Stomach (tissue), 4 donors: ENCODE measurements at regions not wholly inside any gene's neighbourhood (a gene's known extent, or its start where the extent isn't known, plus 50 kb on each side); places are given as distances from the start of the nearest gene placed in this dataset.

Experiments used
- POLR2A ChIP-seq, 4 donors: fragments of 450-650 bp; IDR thresholded peaks; one replicate each; pipeline ENCODE4 v1.6.1; 2016; ENCODE audit warnings: antibody characterized with exemption in 4 of 4, control low read depth in 2 of 4, mild to moderate bottlenecking in 1 of 4, moderate library complexity in 1 of 4
- TF ChIP-seq, protein P1 (sequence below), 7 experiments: fragments of 450-650 bp in 4 of 7; fragments of 200-600 bp in 3 of 7; sonication (generic) in 3 of 7; IDR thresholded peaks; one replicate each; pipeline ENCODE4 v1.5.1; 2016 to 2019; ENCODE audit warnings: antibody characterized with exemption in 7 of 7, control low read depth in 2 of 7, mild to moderate bottlenecking in 1 of 7

DNA sequence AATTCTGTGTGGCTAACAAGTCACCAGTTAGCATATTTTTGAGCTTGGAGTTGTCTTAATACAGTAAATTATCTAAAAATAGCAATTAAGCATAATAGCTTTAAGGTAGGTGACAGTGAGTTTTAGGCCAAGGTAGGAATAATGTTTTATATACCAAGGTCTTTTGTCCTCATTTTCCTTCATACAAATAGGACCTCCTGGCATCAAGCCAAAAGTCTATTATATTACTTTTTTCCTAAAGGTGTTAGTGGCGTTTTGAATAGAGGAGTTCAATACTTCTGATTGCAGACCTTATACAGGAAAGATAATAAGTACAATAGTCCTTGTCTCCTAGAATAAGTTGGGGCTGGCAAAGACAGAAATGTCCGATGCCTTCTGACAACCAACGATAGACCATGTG lies 2277.7 kb downstream of the TP53TG3F start:
- TF ChIP-seq POLR2A (IDR thresholded peaks at IDR 0.05), result no peak
- TF ChIP-seq, protein P1, sequence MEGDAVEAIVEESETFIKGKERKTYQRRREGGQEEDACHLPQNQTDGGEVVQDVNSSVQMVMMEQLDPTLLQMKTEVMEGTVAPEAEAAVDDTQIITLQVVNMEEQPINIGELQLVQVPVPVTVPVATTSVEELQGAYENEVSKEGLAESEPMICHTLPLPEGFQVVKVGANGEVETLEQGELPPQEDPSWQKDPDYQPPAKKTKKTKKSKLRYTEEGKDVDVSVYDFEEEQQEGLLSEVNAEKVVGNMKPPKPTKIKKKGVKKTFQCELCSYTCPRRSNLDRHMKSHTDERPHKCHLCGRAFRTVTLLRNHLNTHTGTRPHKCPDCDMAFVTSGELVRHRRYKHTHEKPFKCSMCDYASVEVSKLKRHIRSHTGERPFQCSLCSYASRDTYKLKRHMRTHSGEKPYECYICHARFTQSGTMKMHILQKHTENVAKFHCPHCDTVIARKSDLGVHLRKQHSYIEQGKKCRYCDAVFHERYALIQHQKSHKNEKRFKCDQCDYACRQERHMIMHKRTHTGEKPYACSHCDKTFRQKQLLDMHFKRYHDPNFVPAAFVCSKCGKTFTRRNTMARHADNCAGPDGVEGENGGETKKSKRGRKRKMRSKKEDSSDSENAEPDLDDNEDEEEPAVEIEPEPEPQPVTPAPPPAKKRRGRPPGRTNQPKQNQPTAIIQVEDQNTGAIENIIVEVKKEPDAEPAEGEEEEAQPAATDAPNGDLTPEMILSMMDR (IDR thresholded peaks at IDR 0.05), result no peak
